PC-9 (cell line): ENCODE measurements at regions not wholly inside any gene's neighbourhood (a gene's known extent, or its start where the extent isn't known, plus 50 kb on each side); places are given as distances from the start of the nearest gene placed in this dataset.

Experiments
- BruUV-seq: library from RNA; stranded (reverse); fragments of 400-500 nt; replicated peaks from 2 replicates; lab custom pipeline; 2021; lab: Mats Ljungman, UMichigan
- CTCF ChIA-PET: fragments of 300-600 bp; sonication (Branson Sonifier 250); formaldehyde crosslinking; loops from one replicate; lab custom pipeline; 2022; ENCODE audit warnings: antibody characterized with exemption; lab: Charles Lee
- POLR2A ChIA-PET: fragments of 300-600 bp; sonication (Branson Sonifier 250); formaldehyde crosslinking; loops from one replicate; lab custom pipeline; 2022; ENCODE audit warnings: antibody characterized with exemption; ENCODE audit not compliant: unreplicated experiment; lab: Charles Lee
- DNase-seq, 2 experiments: peaks; one replicate each; pipeline versions ENCODE4 v3.0.0 to v3.0.0-alpha.2; 2015 to 2022; ENCODE audit warnings: mixed read lengths in 1 of 2
- H2AFZ ChIP-seq: fragments of 200-600 bp; sonication (generic); 2 replicates; pipeline ENCODE4 v1.8.1; 2017; ENCODE audit warnings: antibody characterized with exemption
- H3F3A ChIP-seq: fragments of 200-600 bp; sonication (generic); 2 replicates; pipeline ENCODE4 v1.8.1; 2017; ENCODE audit warnings: antibody characterized with exemption, mild to moderate bottlenecking, low read depth; ENCODE audit not compliant: insufficient read depth
- H3K27ac ChIP-seq: fragments of 200-600 bp; sonication (generic); 2 replicates; pipeline ENCODE4 v1.6.1; 2016; ENCODE audit warnings: mixed run types
- H3K27me3 ChIP-seq: fragments of 200-600 bp; sonication (generic); 2 replicates; pipeline ENCODE4 v1.6.1; 2016; ENCODE audit warnings: low read depth, mixed run types; ENCODE audit not compliant: insufficient read depth
- H3K36me3 ChIP-seq: fragments of 200-600 bp; sonication (generic); 2 replicates; pipeline ENCODE4 v1.6.1; 2016; ENCODE audit warnings: low read depth, mixed run types
- H3K4me1 ChIP-seq: fragments of 200-600 bp; sonication (generic); replicated peaks from 2 replicates; pipeline ENCODE4 v1.6.1; 2016; ENCODE audit warnings: mixed run types; ENCODE audit not compliant: insufficient read depth
- H3K4me2 ChIP-seq: fragments of 200-600 bp; sonication (generic); 2 replicates; pipeline ENCODE4 v1.6.1; 2017; ENCODE audit warnings: mixed run types
- H3K4me3 ChIP-seq: fragments of 200-600 bp; sonication (generic); 2 replicates; pipeline ENCODE4 v1.6.1; 2016; ENCODE audit warnings: mixed run types
- H3K79me2 ChIP-seq: fragments of 200-600 bp; sonication (generic); 2 replicates; pipeline ENCODE4 v1.6.1; 2017; ENCODE audit warnings: low read depth, mixed run types
- H3K9me2 ChIP-seq: fragments of 200-600 bp; sonication (generic); 2 replicates; pipeline ENCODE4 v1.8.1; 2017; ENCODE audit warnings: mild to moderate bottlenecking; ENCODE audit not compliant: insufficient read depth
- H3K9me3 ChIP-seq: fragments of 200-600 bp; sonication (generic); 2 replicates; pipeline ENCODE4 v1.8.1; 2016; ENCODE audit warnings: low read depth; ENCODE audit not compliant: insufficient read depth
- H4K20me1 ChIP-seq: fragments of 200-600 bp; sonication (generic); 2 replicates; pipeline ENCODE4 v1.8.1; 2017; ENCODE audit not compliant: insufficient read depth
- CTCF ChIP-seq: fragments of 200-600 bp; sonication (generic); conservative IDR thresholded peaks from 2 replicates; pipeline ENCODE4 v1.6.1; 2017; ENCODE audit warnings: mixed run types, antibody characterized with exemption, mild to moderate bottlenecking, moderate library complexity
- EZH2 ChIP-seq: fragments of 200-600 bp; sonication (generic); IDR thresholded peaks from 2 replicates; pipeline ENCODE4 v1.8.0; 2017; ENCODE audit warnings: antibody characterized with exemption, low read depth
- intact Hi-C: fragments of 100-400 bp; cut with micrococcal nuclease; formaldehyde crosslinking; loops from one replicate; pipeline ENCODE4 v1.10.0; 2022; ENCODE audit not compliant: unreplicated experiment

DNA sequence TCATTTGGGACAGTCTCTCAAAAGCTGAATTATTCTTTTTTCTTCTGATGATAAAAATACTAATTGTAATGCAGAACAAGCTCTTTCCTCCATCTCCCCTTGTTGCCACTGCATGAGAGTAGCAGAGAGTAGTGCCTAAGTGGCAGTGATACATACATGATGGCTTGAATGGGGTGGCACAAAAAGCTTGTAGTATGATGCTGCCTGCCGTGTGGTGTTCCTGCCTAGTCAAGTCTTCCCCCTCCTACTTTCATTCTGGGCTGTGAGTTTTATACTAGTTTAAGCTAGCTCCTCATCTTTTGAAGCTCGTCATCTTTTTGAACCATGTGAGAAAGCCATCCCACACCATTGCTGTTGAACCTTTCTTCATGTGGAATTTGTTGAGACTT lies 230.5 kb downstream of the NFKBIZ start:
- peak overlapping the region; percentile 59 for H3K4me2 ChIP-seq
- no peaks in the 10 kb centered on the region for H3K79me2 ChIP-seq
- H3K27ac ChIP-seq, result no peak overlapping the region
- H3K27me3 ChIP-seq, result no peaks in the 10 kb centered on the region
- ChIA-PET POLR2A (interaction anchor here (0.5 to 0.9 kb wide), 4 partner anchors 77 to 253 kb away, joined by 3 to 12 read pairs (median 4); no protein-coding TSS in a partner anchor), CTCF (interaction anchor here (1.2 kb wide), 1 partner anchor 145 kb away, joined by 4 read pairs; no protein-coding TSS in a partner anchor)
- H3K9me2 ChIP-seq, result peaks cover 6% of the 10 kb centered on the region; the same call in 1 of the 2 replicates
- no peaks in the 10 kb centered on the region for H3K9me3 ChIP-seq
- DNase-seq, result no peak
- BruUV-seq, result no TSS peak
- H2AFZ ChIP-seq, result peak overlapping the region; percentile 29; the same call in 1 of the 2 replicates
- H4K20me1 ChIP-seq, result no peaks in the 10 kb centered on the region
- H3K4me3 ChIP-seq, result no peak overlapping the region
- peaks cover 20% of the 10 kb centered on the region for H3F3A ChIP-seq
- TF ChIP-seq CTCF (no peak), EZH2 (no peak)
- intact Hi-C loops, result loop anchor here (1.0 to 5.0 kb wide), 7 partner anchors 83 to 268 kb away; no protein-coding TSS in a partner anchor
- H3K36me3 ChIP-seq, result no peaks in the 10 kb centered on the region
- H3K4me1 ChIP-seq, result peaks cover 20% of the 10 kb centered on the region

- intact Hi-C loops, result no loop called here
- Histone ChIP-seq H3K4me3 (no peak overlapping the region), H3K4me1 (peaks cover 20% of the 10 kb centered on the region), H3K79me2 (no peaks in the 10 kb centered on the region), H2AFZ (no peak overlapping the region), H3K4me2 (no peak overlapping the region), H3K27ac (no peak overlapping the region), H4K20me1 (no peaks in the 10 kb centered on the region), H3K9me3 (no peaks in the 10 kb centered on the region), H3K9me2 (peaks cover 6% of the 10 kb centered on the region; the same call in 1 of the 2 replicates), H3K27me3 (no peaks in the 10 kb centered on the region), H3K36me3 (no peaks in the 10 kb centered on the region), H3F3A (peaks cover 20% of the 10 kb centered on the region)
- POLR2A ChIA-PET, result no interaction called here
- CTCF ChIA-PET, result no interaction called here
- no peak for TF ChIP-seq CTCF
- TF ChIP-seq EZH2, result no peak
- no peak for DNase-seq
- no TSS peak for BruUV-seq
Observed at GRCh38 chr3:102081572-102082289, 232.4 kb downstream of the NFKBIZ start.

DNA sequence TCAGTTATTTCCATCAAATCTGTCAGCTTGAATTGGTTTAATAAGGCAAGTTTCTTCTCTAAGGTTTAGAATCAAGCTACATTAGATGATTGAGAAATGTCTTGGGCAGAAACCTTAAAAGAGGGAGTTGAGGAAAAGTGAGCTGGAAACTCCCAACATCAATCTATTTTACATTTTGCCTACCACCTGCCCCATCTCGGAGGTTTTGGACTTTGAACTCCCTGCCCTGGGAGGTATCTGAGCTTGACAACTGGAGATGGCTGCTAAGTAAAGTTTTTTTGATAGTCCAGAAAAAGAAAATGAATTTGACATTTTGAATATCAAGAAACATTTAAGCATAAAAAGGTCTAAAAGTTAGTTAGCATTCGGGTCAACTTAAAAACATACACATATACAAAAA lies 234.2 kb downstream of the NFKBIZ start:
- H3K27ac ChIP-seq, result no peak overlapping the region
- peaks cover 6% of the 10 kb centered on the region; the same call in 1 of the 2 replicates for H3K9me2 ChIP-seq
- H3K4me2 ChIP-seq, result no peak overlapping the region
- ChIA-PET CTCF (no interaction called here), POLR2A (interaction anchor here (0.5 kb wide), 1 partner anchor 148 kb away, joined by 3 read pairs; no protein-coding TSS in a partner anchor)
- no peak for DNase-seq
- no peaks in the 10 kb centered on the region for H3K9me3 ChIP-seq
- no peak overlapping the region for H2AFZ ChIP-seq
- TF ChIP-seq EZH2 (no peak), CTCF (no peak)
- no peaks in the 10 kb centered on the region for H4K20me1 ChIP-seq
- no TSS peak for BruUV-seq
- no peaks in the 10 kb centered on the region for H3K27me3 ChIP-seq
- no peak overlapping the region for H3K4me3 ChIP-seq
- no peaks in the 10 kb centered on the region for H3K79me2 ChIP-seq
- peaks cover 19% of the 10 kb centered on the region for H3K4me1 ChIP-seq
- no peaks in the 10 kb centered on the region for H3K36me3 ChIP-seq
- H3F3A ChIP-seq, result peaks cover 19% of the 10 kb centered on the region
- intact Hi-C loops, result no loop called here
